SK-N-SH treated with all-trans-retinoic acid at 6 μM for 48 hours (cell line): ENCODE measurements at regions not wholly inside any gene's neighbourhood (a gene's known extent, or its start where the extent isn't known, plus 50 kb on each side); places are given as distances from the start of the nearest gene placed in this dataset.

Experiments used
- ATAC-seq: fragments of 200-7000 bp; cut with Tn5 transposase; 3 replicates; pipeline ENCODE4 v1.9.1; 2020; ENCODE audit warnings: mild to moderate bottlenecking, moderate library complexity
- ARNTL ChIP-seq: fragments of 450-650 bp; formaldehyde crosslinking; IDR thresholded peaks from 2 replicates; pipeline ENCODE4 v1.5.0; 2020; ENCODE audit warnings: low read depth, mild to moderate bottlenecking, moderate library complexity, borderline replicate concordance
- BACH2 ChIP-seq: fragments of 250-450 bp; sonication (Bioruptor Pico); IDR thresholded peaks from 2 replicates; pipeline ENCODE4 v1.9.0; 2021; ENCODE audit warnings: mild to moderate bottlenecking, borderline replicate concordance
- CREB5 ChIP-seq: fragments of 250-450 bp; sonication (Bioruptor Pico); IDR thresholded peaks from 2 replicates; pipeline ENCODE4 v1.5.1; 2020; ENCODE audit warnings: low read depth, mild to moderate bottlenecking, moderate library complexity
- CSDC2 ChIP-seq: fragments of 250-450 bp; sonication (Bioruptor Pico); IDR thresholded peaks from 2 replicates; pipeline ENCODE4 v1.5.0; 2020; ENCODE audit warnings: mild to moderate bottlenecking, moderate library complexity
- ESRRG ChIP-seq: fragments of 250-450 bp; sonication (Bioruptor Pico); IDR thresholded peaks from 2 replicates; pipeline ENCODE4 v1.6.1; 2021; ENCODE audit warnings: mild to moderate bottlenecking
- GLIS3 ChIP-seq: fragments of 250-450 bp; sonication (Bioruptor Pico); IDR thresholded peaks from 2 replicates; pipeline ENCODE4 v1.5.0; 2020; ENCODE audit warnings: mild to moderate bottlenecking, moderate library complexity
- ISL1 ChIP-seq: fragments of 250-450 bp; sonication (Bioruptor Pico); IDR thresholded peaks from 2 replicates; pipeline ENCODE4 v2.1.2; 2022; ENCODE audit warnings: mild to moderate bottlenecking, moderate library complexity
- OSR1 ChIP-seq: fragments of 250-450 bp; sonication (Bioruptor Pico); IDR thresholded peaks from 2 replicates; pipeline ENCODE4 v1.8.0; 2022; ENCODE audit warnings: moderate library complexity, mild to moderate bottlenecking, inconsistent platforms
- PPARA ChIP-seq: fragments of 250-450 bp; sonication (Bioruptor Pico); IDR thresholded peaks from 2 replicates; pipeline ENCODE4 v1.5.0; 2020; ENCODE audit warnings: mild to moderate bottlenecking, borderline replicate concordance
- RARB ChIP-seq: fragments of 250-450 bp; sonication (Bioruptor Pico); IDR thresholded peaks from 2 replicates; pipeline ENCODE4 v1.8.0; 2021; ENCODE audit warnings: mild to moderate bottlenecking, moderate library complexity
- SNAI2 ChIP-seq: fragments of 250-450 bp; sonication (Bioruptor Pico); IDR thresholded peaks from 2 replicates; pipeline ENCODE4 v1.5.0; 2020; ENCODE audit warnings: mild to moderate bottlenecking, moderate library complexity
- TCF4 ChIP-seq: fragments of 250-450 bp; sonication (Bioruptor Pico); IDR thresholded peaks from 2 replicates; pipeline ENCODE4 v1.8.0; 2021; ENCODE audit warnings: mild to moderate bottlenecking, moderate library complexity, borderline replicate concordance
- TOX ChIP-seq: fragments of 250-450 bp; sonication (Bioruptor Pico); IDR thresholded peaks from 2 replicates; pipeline ENCODE4 v1.8.0; 2021; ENCODE audit warnings: mild to moderate bottlenecking, moderate library complexity, borderline replicate concordance
- TSHZ2 ChIP-seq: fragments of 250-450 bp; sonication (Bioruptor Pico); IDR thresholded peaks from 2 replicates; pipeline ENCODE4 v1.5.0; 2020; ENCODE audit warnings: mild to moderate bottlenecking, moderate library complexity
- ZC3H10 ChIP-seq: fragments of 250-450 bp; sonication (Bioruptor Pico); IDR thresholded peaks from 2 replicates; pipeline ENCODE4 v1.5.1; 2021; ENCODE audit warnings: mild to moderate bottlenecking, moderate library complexity
- ZFP30 ChIP-seq: fragments of 450-650 bp; formaldehyde crosslinking; IDR thresholded peaks from 2 replicates; pipeline ENCODE4 v1.5.0; 2022; ENCODE audit warnings: mild to moderate bottlenecking, moderate library complexity
- ZNF565 ChIP-seq: fragments of 450-650 bp; formaldehyde crosslinking; conservative IDR thresholded peaks from 2 replicates; pipeline ENCODE4 v1.5.0; 2020; ENCODE audit warnings: low read depth, mild to moderate bottlenecking, moderate library complexity
- ZNF70 ChIP-seq: fragments of 450-650 bp; formaldehyde crosslinking; IDR thresholded peaks from 2 replicates; pipeline ENCODE4 v1.5.0; 2020; ENCODE audit warnings: mild to moderate bottlenecking, moderate library complexity
- ZNF8 ChIP-seq: fragments of 450-650 bp; formaldehyde crosslinking; IDR thresholded peaks from 2 replicates; pipeline ENCODE4 v1.5.0; 2020; ENCODE audit warnings: mild to moderate bottlenecking, moderate library complexity
- TF ChIP-seq, protein P1 (sequence below): fragments of 250-450 bp; sonication (Bioruptor Pico); IDR thresholded peaks from 2 replicates; pipeline ENCODE4 v1.5.1; 2021; ENCODE audit warnings: mild to moderate bottlenecking, moderate library complexity
- TF ChIP-seq, protein P2 (sequence below): fragments of 250-450 bp; sonication (Bioruptor Pico); IDR thresholded peaks from 2 replicates; pipeline ENCODE4 v1.8.0; 2020; ENCODE audit warnings: mild to moderate bottlenecking, moderate library complexity, borderline replicate concordance
- TF ChIP-seq, protein P3 (sequence below): fragments of 250-450 bp; sonication (Bioruptor Pico); IDR thresholded peaks from 2 replicates; pipeline ENCODE4 v1.8.0; 2021; ENCODE audit warnings: low read depth, mild to moderate bottlenecking, moderate library complexity, borderline replicate concordance

- TF ChIP-seq CSDC2 (no peak), RARB (CRISPR knock-in tag) (no peak), ZFP30 (CRISPR knock-in tag) (no peak), ESRRG (CRISPR knock-in tag) (no peak), ZC3H10 (CRISPR knock-in tag) (no peak), SNAI2 (no peak), GLIS3 (no peak), ISL1 (CRISPR knock-in tag) (no peak), ARNTL (CRISPR knock-in tag) (no peak), TSHZ2 (CRISPR knock-in tag) (no peak), CREB5 (no peak), BACH2 (no peak), TCF4 (CRISPR knock-in tag) (no peak), ZNF8 (CRISPR knock-in tag) (no peak), OSR1 (CRISPR knock-in tag) (no peak), ZNF70 (CRISPR knock-in tag) (no peak), ZNF565 (CRISPR knock-in tag) (no peak), TOX (CRISPR knock-in tag) (no peak)
- TF ChIP-seq, protein P1, sequence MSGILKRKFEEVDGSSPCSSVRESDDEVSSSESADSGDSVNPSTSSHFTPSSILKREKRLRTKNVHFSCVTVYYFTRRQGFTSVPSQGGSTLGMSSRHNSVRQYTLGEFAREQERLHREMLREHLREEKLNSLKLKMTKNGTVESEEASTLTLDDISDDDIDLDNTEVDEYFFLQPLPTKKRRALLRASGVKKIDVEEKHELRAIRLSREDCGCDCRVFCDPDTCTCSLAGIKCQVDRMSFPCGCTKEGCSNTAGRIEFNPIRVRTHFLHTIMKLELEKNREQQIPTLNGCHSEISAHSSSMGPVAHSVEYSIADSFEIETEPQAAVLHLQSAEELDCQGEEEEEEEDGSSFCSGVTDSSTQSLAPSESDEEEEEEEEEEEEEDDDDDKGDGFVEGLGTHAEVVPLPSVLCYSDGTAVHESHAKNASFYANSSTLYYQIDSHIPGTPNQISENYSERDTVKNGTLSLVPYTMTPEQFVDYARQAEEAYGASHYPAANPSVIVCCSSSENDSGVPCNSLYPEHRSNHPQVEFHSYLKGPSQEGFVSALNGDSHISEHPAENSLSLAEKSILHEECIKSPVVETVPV (CRISPR knock-in tag), result no peak
- ATAC-seq, result no peak
These were observed 1044.2 kb downstream of the TLE4 start for GRCh38 chr9:80615964-80616363.

- no peak for ATAC-seq
- TF ChIP-seq, protein P2, sequence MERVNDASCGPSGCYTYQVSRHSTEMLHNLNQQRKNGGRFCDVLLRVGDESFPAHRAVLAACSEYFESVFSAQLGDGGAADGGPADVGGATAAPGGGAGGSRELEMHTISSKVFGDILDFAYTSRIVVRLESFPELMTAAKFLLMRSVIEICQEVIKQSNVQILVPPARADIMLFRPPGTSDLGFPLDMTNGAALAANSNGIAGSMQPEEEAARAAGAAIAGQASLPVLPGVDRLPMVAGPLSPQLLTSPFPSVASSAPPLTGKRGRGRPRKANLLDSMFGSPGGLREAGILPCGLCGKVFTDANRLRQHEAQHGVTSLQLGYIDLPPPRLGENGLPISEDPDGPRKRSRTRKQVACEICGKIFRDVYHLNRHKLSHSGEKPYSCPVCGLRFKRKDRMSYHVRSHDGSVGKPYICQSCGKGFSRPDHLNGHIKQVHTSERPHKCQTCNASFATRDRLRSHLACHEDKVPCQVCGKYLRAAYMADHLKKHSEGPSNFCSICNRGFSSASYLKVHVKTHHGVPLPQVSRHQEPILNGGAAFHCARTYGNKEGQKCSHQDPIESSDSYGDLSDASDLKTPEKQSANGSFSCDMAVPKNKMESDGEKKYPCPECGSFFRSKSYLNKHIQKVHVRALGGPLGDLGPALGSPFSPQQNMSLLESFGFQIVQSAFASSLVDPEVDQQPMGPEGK, result no peak
- TF ChIP-seq, protein P3, sequence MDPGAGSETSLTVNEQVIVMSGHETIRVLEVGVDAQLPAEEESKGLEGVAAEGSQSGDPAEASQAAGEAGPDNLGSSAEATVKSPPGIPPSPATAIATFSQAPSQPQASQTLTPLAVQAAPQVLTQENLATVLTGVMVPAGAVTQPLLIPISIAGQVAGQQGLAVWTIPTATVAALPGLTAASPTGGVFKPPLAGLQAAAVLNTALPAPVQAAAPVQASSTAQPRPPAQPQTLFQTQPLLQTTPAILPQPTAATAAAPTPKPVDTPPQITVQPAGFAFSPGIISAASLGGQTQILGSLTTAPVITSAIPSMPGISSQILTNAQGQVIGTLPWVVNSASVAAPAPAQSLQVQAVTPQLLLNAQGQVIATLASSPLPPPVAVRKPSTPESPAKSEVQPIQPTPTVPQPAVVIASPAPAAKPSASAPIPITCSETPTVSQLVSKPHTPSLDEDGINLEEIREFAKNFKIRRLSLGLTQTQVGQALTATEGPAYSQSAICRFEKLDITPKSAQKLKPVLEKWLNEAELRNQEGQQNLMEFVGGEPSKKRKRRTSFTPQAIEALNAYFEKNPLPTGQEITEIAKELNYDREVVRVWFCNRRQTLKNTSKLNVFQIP (CRISPR knock-in tag), result no peak
- TF ChIP-seq CREB5, result no peak
- TF ChIP-seq PPARA (CRISPR knock-in tag), result no peak
- TF ChIP-seq BACH2, result no peak
- no peak for TF ChIP-seq OSR1 (CRISPR knock-in tag)
- TF ChIP-seq TCF4 (CRISPR knock-in tag), result no peak
- TF ChIP-seq ISL1 (CRISPR knock-in tag), result no peak
- TF ChIP-seq ZC3H10 (CRISPR knock-in tag), result no peak
- TF ChIP-seq ZNF70 (CRISPR knock-in tag), result no peak
- TF ChIP-seq SNAI2, result no peak
- no peak for TF ChIP-seq TOX (CRISPR knock-in tag)
- TF ChIP-seq RARB (CRISPR knock-in tag), result no peak
- TF ChIP-seq CSDC2, result no peak
- TF ChIP-seq, protein P1 (CRISPR knock-in tag), result no peak
These were observed 1034.0 kb downstream of the TLE4 start for GRCh38 chr9:80605793-80606192.
